ENCODE measurements at regions not wholly inside any gene's neighbourhood (a gene's known extent, or its start where the extent isn't known, plus 50 kb on each side); places are given as distances from the start of the nearest gene placed in this dataset.

DNA sequence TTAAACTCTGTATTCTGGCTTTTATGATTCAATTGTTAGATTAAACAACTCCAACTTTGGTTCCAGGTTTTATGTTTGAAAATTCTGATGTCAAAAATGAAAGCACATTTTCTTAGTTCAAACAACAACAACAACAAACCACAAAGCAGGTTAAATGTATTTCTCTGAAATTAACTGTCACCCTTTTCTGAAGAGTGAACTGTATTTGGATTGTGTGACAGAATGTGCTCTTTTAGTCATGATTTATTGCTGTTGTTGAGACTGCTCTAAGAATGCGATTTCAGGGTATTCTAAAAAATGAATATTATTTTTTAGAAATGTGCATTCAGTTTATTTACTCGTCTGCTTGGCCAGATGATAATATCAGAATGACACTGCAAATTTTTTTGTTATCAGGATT, 144.1 kb downstream of the GNAI1 start:
- no peak overlapping the region for H3K27ac ChIP-seq
- TF ChIP-seq ZFX (IDR thresholded peaks at IDR 0.05) = no peak
- TF ChIP-seq, protein P1, sequence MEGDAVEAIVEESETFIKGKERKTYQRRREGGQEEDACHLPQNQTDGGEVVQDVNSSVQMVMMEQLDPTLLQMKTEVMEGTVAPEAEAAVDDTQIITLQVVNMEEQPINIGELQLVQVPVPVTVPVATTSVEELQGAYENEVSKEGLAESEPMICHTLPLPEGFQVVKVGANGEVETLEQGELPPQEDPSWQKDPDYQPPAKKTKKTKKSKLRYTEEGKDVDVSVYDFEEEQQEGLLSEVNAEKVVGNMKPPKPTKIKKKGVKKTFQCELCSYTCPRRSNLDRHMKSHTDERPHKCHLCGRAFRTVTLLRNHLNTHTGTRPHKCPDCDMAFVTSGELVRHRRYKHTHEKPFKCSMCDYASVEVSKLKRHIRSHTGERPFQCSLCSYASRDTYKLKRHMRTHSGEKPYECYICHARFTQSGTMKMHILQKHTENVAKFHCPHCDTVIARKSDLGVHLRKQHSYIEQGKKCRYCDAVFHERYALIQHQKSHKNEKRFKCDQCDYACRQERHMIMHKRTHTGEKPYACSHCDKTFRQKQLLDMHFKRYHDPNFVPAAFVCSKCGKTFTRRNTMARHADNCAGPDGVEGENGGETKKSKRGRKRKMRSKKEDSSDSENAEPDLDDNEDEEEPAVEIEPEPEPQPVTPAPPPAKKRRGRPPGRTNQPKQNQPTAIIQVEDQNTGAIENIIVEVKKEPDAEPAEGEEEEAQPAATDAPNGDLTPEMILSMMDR (conservative IDR thresholded peaks at IDR 0.05) = no peak

- no peak overlapping the region for H3K27ac ChIP-seq
- TF ChIP-seq, protein P1 (conservative IDR thresholded peaks at IDR 0.05) = no peak
- TF ChIP-seq ZFX (IDR thresholded peaks at IDR 0.05) = no peak
Observed at GRCh38 chr7:80277434-80278427, 143.1 kb downstream of the GNAI1 start.
